Amniotic stem cell (primary cell): ENCODE measurements at regions not wholly inside any gene's neighbourhood (a gene's known extent, or its start where the extent isn't known, plus 50 kb on each side); places are given as distances from the start of the nearest gene placed in this dataset.
"Not testable (repeated sequence)": the region's sequence is repeated elsewhere in the genome, so short reads cannot be mapped to it uniquely, and the experiment has no call there.

Experiments used
- DNase-seq: peaks from one replicate; lab custom pipeline; 2025; lab: John Stamatoyannopoulos, UW

- DNase-seq: no peak
Observed at GRCh38 chr7:91355695-91356435, 91.6 kb downstream of the FZD1 start.

GRCh38 chr7:91356915-91357314 is 92.7 kb downstream of the FZD1 start:
- DNase-seq: no peak

GRCh38 chr7:91357379-91357778 is 93.1 kb downstream of the FZD1 start:
- DNase-seq: no peak

- no peak for DNase-seq
Observed at GRCh38 chr7:91357901-91358300, 93.7 kb downstream of the FZD1 start.

GRCh38 chr7:91358303-91358702 is 94.1 kb downstream of the FZD1 start:
- no peak for DNase-seq

GRCh38 chr7:91365097-91365496 is 100.9 kb downstream of the FZD1 start:
- not testable (repeated sequence) for DNase-seq

GRCh38 chr7:91366091-91366490 is 101.9 kb downstream of the FZD1 start:
- DNase-seq: no peak

GRCh38 chr7:91367812-91368578 is 103.8 kb downstream of the FZD1 start:
- DNase-seq: no peak

GRCh38 chr7:91372323-91372722 is 108.1 kb downstream of the FZD1 start:
- DNase-seq: no peak

- DNase-seq: no peak
Observed at GRCh38 chr7:91373111-91373800, 109.0 kb downstream of the FZD1 start.

- no peak for DNase-seq
Observed at GRCh38 chr7:91374321-91374989, 110.2 kb downstream of the FZD1 start.

GRCh38 chr7:91375378-91375777 is 111.1 kb downstream of the FZD1 start:
- no peak for DNase-seq

GRCh38 chr7:91378131-91378530 is 113.9 kb downstream of the FZD1 start:
- no peak for DNase-seq

GRCh38 chr7:91379236-91379635 is 115.0 kb downstream of the FZD1 start:
- DNase-seq: no peak

- no peak for DNase-seq
Observed at GRCh38 chr7:91379991-91380390, 115.8 kb downstream of the FZD1 start.

- DNase-seq: no peak
Observed at GRCh38 chr7:91383053-91383904, 119.0 kb downstream of the FZD1 start.

- DNase-seq: no peak
Observed at GRCh38 chr7:91383905-91384274, 119.7 kb downstream of the FZD1 start.

GRCh38 chr7:91394757-91395156 is 130.5 kb downstream of the FZD1 start:
- not testable (repeated sequence) for DNase-seq

- DNase-seq: not testable (repeated sequence)
Observed at GRCh38 chr7:91395313-91395712, 131.1 kb downstream of the FZD1 start.

GRCh38 chr7:91397096-91397495 is 132.9 kb downstream of the FZD1 start:
- no peak for DNase-seq

GRCh38 chr7:91397612-91398011 is 133.4 kb downstream of the FZD1 start:
- no peak for DNase-seq
